ENCODE measurements at regions not wholly inside any gene's neighbourhood (a gene's known extent, or its start where the extent isn't known, plus 50 kb on each side); places are given as distances from the start of the nearest gene placed in this dataset.

DNA sequence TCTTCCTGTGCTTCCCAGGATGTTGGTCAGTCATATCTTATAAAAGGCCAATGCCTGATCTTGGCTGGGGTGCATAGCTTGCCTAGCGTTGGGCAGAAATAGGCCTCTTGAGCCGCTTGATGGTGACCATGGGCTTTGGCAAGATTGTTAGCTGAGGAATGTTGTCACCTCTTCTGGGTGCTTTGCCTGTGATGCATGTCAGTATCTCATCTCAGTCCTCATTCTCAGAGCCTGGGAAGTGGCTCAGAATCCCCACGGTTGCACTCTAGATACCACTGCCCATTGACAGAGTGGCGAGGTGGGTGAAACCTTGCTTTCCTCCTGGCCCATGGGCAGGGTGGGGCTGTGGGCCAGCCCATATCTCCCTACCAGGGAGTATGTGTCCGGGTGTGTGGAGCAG lies 79.2 kb upstream of the MGAT5 start:
- Histone ChIP-seq H3K27ac (ENCODE audit: low read depth, low read length) (no peak overlapping the region), H3K4me2 (ENCODE audit: insufficient read depth, low read length) (no peak overlapping the region), H3K27me3 (ENCODE audit: insufficient read depth, low read length) (no peaks in the 10 kb centered on the region), H3K4me1 (ENCODE audit: insufficient read depth, low read length) (peaks cover 10% of the 10 kb centered on the region), H3K79me2 (ENCODE audit: insufficient read depth, low read length) (peaks cover 28% of the 10 kb centered on the region), H3K9me3 (ENCODE audit: low read depth, low read length) (no peaks in the 10 kb centered on the region), H3K36me3 (ENCODE audit: insufficient read depth, low read length) (no peaks in the 10 kb centered on the region), H3K4me3 (ENCODE audit: insufficient read depth, low read length) (no peak overlapping the region), H4K20me1 (ENCODE audit: insufficient read depth, low read length) (peaks cover 15% of the 10 kb centered on the region), H2AFZ (ENCODE audit: low read length) (no peak overlapping the region)
- no peak for TF ChIP-seq CTCF (IDR thresholded peaks at IDR 0.05; ENCODE audit: extremely low read depth, low read depth, low read length)
- DNase-seq (ENCODE audit: insufficient read length, low spot score, missing footprints): peak; percentile 26

GRCh38 chr2:134175834-134176233 lies 78.0 kb upstream of the MGAT5 start:
- Histone ChIP-seq H4K20me1 (ENCODE audit: insufficient read depth, low read length) (peaks cover 15% of the 10 kb centered on the region), H3K4me2 (ENCODE audit: insufficient read depth, low read length) (no peak overlapping the region), H3K9me3 (ENCODE audit: low read depth, low read length) (no peaks in the 10 kb centered on the region), H3K36me3 (ENCODE audit: insufficient read depth, low read length) (no peaks in the 10 kb centered on the region), H3K27ac (ENCODE audit: low read depth, low read length) (no peak overlapping the region), H3K4me3 (ENCODE audit: insufficient read depth, low read length) (no peak overlapping the region), H3K4me1 (ENCODE audit: insufficient read depth, low read length) (peaks cover 7% of the 10 kb centered on the region), H3K27me3 (ENCODE audit: insufficient read depth, low read length) (no peaks in the 10 kb centered on the region), H3K79me2 (ENCODE audit: insufficient read depth, low read length) (peaks cover 33% of the 10 kb centered on the region), H2AFZ (ENCODE audit: low read length) (no peak overlapping the region)
- no peak for TF ChIP-seq CTCF (IDR thresholded peaks at IDR 0.05; ENCODE audit: extremely low read depth, low read depth, low read length)
- no peak for DNase-seq (ENCODE audit: insufficient read length, low spot score, missing footprints)

GRCh38 chr2:134177351-134177931 lies 76.4 kb upstream of the MGAT5 start:
- DNase-seq (ENCODE audit: insufficient read length, low spot score, missing footprints): no peak
- peaks cover 34% of the 10 kb centered on the region for H3K79me2 ChIP-seq (ENCODE audit: insufficient read depth, low read length)
- H4K20me1 ChIP-seq (ENCODE audit: insufficient read depth, low read length): peaks cover 15% of the 10 kb centered on the region
- no peak overlapping the region for H3K27ac ChIP-seq (ENCODE audit: low read depth, low read length)
- peaks cover 7% of the 10 kb centered on the region for H3K4me1 ChIP-seq (ENCODE audit: insufficient read depth, low read length)
- H3K4me3 ChIP-seq (ENCODE audit: insufficient read depth, low read length): no peak overlapping the region
- H3K36me3 ChIP-seq (ENCODE audit: insufficient read depth, low read length): no peaks in the 10 kb centered on the region
- no peak overlapping the region for H2AFZ ChIP-seq (ENCODE audit: low read length)
- no peaks in the 10 kb centered on the region for H3K27me3 ChIP-seq (ENCODE audit: insufficient read depth, low read length)
- no peak for TF ChIP-seq CTCF (IDR thresholded peaks at IDR 0.05; ENCODE audit: extremely low read depth, low read depth, low read length)
- no peaks in the 10 kb centered on the region for H3K9me3 ChIP-seq (ENCODE audit: low read depth, low read length)
- no peak overlapping the region for H3K4me2 ChIP-seq (ENCODE audit: insufficient read depth, low read length)

DNA sequence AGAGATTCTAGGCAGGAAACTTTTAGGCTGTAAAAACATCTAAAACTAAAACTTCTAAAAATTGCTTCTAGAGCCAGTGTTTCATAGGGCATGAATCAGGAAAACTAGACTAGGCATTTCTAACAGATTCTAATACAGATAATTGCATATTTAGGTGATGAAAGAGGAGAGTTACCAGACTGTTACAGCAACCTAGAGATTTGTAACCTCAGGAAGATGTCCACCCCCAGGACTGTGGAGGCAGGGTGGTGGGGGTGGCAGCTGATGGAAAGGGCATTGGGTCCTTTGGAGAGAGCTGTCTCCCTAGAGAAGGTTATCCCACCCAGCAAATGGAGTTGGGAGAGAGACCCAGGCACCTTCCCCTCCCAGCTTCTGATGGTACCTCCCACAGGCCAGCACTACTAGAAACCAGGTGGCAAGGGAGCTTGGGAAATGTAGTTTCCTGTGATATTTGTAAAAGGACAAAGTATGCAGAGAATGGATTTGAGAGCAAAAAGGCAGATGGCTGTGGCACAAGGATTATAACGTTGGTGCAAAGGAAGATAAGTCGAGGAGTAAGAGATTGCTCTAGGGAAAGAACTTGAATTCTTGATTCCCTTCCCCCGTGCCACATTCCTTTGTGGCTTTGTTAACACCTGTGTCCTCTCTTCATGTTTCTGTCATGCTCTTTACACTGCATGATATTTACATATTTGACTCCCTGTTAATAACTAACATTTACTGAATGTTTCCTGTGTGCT lies 75.6 kb upstream of the MGAT5 start:
- H3K79me2 ChIP-seq (ENCODE audit: insufficient read depth, low read length): peaks cover 35% of the 10 kb centered on the region
- peaks cover 7% of the 10 kb centered on the region for H3K4me1 ChIP-seq (ENCODE audit: insufficient read depth, low read length)
- no peak overlapping the region for H3K4me3 ChIP-seq (ENCODE audit: insufficient read depth, low read length)
- no peaks in the 10 kb centered on the region for H3K9me3 ChIP-seq (ENCODE audit: low read depth, low read length)
- H3K4me2 ChIP-seq (ENCODE audit: insufficient read depth, low read length): no peak overlapping the region
- no peak overlapping the region for H3K27ac ChIP-seq (ENCODE audit: low read depth, low read length)
- H4K20me1 ChIP-seq (ENCODE audit: insufficient read depth, low read length): peaks cover 15% of the 10 kb centered on the region
- no peaks in the 10 kb centered on the region for H3K27me3 ChIP-seq (ENCODE audit: insufficient read depth, low read length)
- DNase-seq (ENCODE audit: insufficient read length, low spot score, missing footprints): no peak
- H2AFZ ChIP-seq (ENCODE audit: low read length): no peak overlapping the region
- TF ChIP-seq CTCF (IDR thresholded peaks at IDR 0.05; ENCODE audit: extremely low read depth, low read depth, low read length): no peak
- no peaks in the 10 kb centered on the region for H3K36me3 ChIP-seq (ENCODE audit: insufficient read depth, low read length)
